ENCODE measurements at regions not wholly inside any gene's neighbourhood (a gene's known extent, or its start where the extent isn't known, plus 50 kb on each side); places are given as distances from the start of the nearest gene placed in this dataset.

GRCh38 chr13:44309794-44310757, 63.5 kb upstream of the SERP2 start:
- Mint-ChIP-seq H3K4me3 (no peak overlapping the region), H3K9me3 (no peaks in the 10 kb centered on the region), H3K27me3 (ENCODE audit: insufficient read depth) (peaks cover 36% of the 10 kb centered on the region), H3K27ac (no peak overlapping the region), H3K4me1 (peaks cover 24% of the 10 kb centered on the region), H3K36me3 (ENCODE audit: low read depth) (no peaks in the 10 kb centered on the region)
- no peaks in the 10 kb centered on the region for H3K27me3 ChIP-seq (ENCODE audit: control insufficient read depth, insufficient read depth, low read length, poor library complexity, severe bottlenecking)
- no peaks in the 10 kb centered on the region for H3K36me3 ChIP-seq (ENCODE audit: control insufficient read depth, insufficient read depth, low read length)
- no peak for TF ChIP-seq CTCF (conservative IDR thresholded peaks at IDR 0.05)
- no peak overlapping the region for H3K4me3 ChIP-seq (ENCODE audit: low read length)
- no peak overlapping the region for H3K9ac ChIP-seq (ENCODE audit: extremely low read depth, low read length, poor library complexity, severe bottlenecking)
- peaks cover 5% of the 10 kb centered on the region for H3K4me1 ChIP-seq (ENCODE audit: control insufficient read depth, insufficient read depth, low read length)
- no peaks in the 10 kb centered on the region for H3K9me3 ChIP-seq (ENCODE audit: control insufficient read depth, low read length)
- 93 to 94% methylated on average over 15 of the region's 15 CpGs for WGBS, 2 experiments (ENCODE audit: insufficient coverage in 1 of 2, insufficient read length in 1 of 2)
- no peak overlapping the region for H3K27ac ChIP-seq (ENCODE audit: low read depth, low read length)
- DNase-seq, result no peak

- Histone ChIP-seq H3K4me1 (ENCODE audit: control insufficient read depth, insufficient read depth, low read length) (peaks cover 5% of the 10 kb centered on the region), H3K4me3 (ENCODE audit: low read length) (no peak overlapping the region), H3K27me3 (ENCODE audit: control insufficient read depth, insufficient read depth, low read length, poor library complexity, severe bottlenecking) (no peaks in the 10 kb centered on the region), H3K36me3 (ENCODE audit: control insufficient read depth, insufficient read depth, low read length) (no peaks in the 10 kb centered on the region), H3K27ac (ENCODE audit: low read depth, low read length) (no peak overlapping the region), H3K9me3 (ENCODE audit: control insufficient read depth, low read length) (no peaks in the 10 kb centered on the region), H3K9ac (ENCODE audit: extremely low read depth, low read length, poor library complexity, severe bottlenecking) (no peak overlapping the region)
- no peaks in the 10 kb centered on the region for H3K36me3 Mint-ChIP-seq (ENCODE audit: low read depth)
- no peak overlapping the region for H3K27ac Mint-ChIP-seq
- peaks cover 13% of the 10 kb centered on the region for H3K4me1 Mint-ChIP-seq
- WGBS, 2 experiments (ENCODE audit: insufficient coverage in 1 of 2, insufficient read length in 1 of 2), result 77 to 98% methylated on average over 6 to 8 of the region's 8 CpGs
- DNase-seq, result no peak
- peaks cover 36% of the 10 kb centered on the region for H3K27me3 Mint-ChIP-seq (ENCODE audit: insufficient read depth)
- TF ChIP-seq CTCF (conservative IDR thresholded peaks at IDR 0.05), result peak; percentile 20
- no peak overlapping the region for H3K4me3 Mint-ChIP-seq
- H3K9me3 Mint-ChIP-seq, result no peaks in the 10 kb centered on the region
Measured at GRCh38 chr13:44311011-44311780, 62.4 kb upstream of the SERP2 start.

GRCh38 chr13:44312131-44312530, 61.5 kb upstream of the SERP2 start:
- no peaks in the 10 kb centered on the region for H3K9me3 Mint-ChIP-seq
- Histone ChIP-seq H3K4me3 (ENCODE audit: low read length) (no peak overlapping the region), H3K9ac (ENCODE audit: extremely low read depth, low read length, poor library complexity, severe bottlenecking) (no peak overlapping the region), H3K27ac (ENCODE audit: low read depth, low read length) (no peak overlapping the region), H3K36me3 (ENCODE audit: control insufficient read depth, insufficient read depth, low read length) (no peaks in the 10 kb centered on the region), H3K9me3 (ENCODE audit: control insufficient read depth, low read length) (no peaks in the 10 kb centered on the region), H3K4me1 (ENCODE audit: control insufficient read depth, insufficient read depth, low read length) (no peaks in the 10 kb centered on the region), H3K27me3 (ENCODE audit: control insufficient read depth, insufficient read depth, low read length, poor library complexity, severe bottlenecking) (no peaks in the 10 kb centered on the region)
- no peak overlapping the region for H3K4me3 Mint-ChIP-seq
- H3K4me1 Mint-ChIP-seq, result peaks cover 4% of the 10 kb centered on the region
- H3K36me3 Mint-ChIP-seq (ENCODE audit: low read depth), result no peaks in the 10 kb centered on the region
- H3K27ac Mint-ChIP-seq, result no peak overlapping the region
- WGBS, 2 experiments (ENCODE audit: insufficient coverage in 1 of 2, insufficient read length in 1 of 2), result 95 to 100% methylated on average over 1 to 3 of the region's 3 CpGs
- peaks cover 36% of the 10 kb centered on the region for H3K27me3 Mint-ChIP-seq (ENCODE audit: insufficient read depth)
- no peak for DNase-seq
- TF ChIP-seq CTCF (conservative IDR thresholded peaks at IDR 0.05), result no peak

Measured in endodermal cell (in vitro differentiated cells).